Activated gamma-delta T cell treated with Interleukin-2 at 50 U/mL for 16 hours (primary cell): ENCODE measurements at regions not wholly inside any gene's neighbourhood (a gene's known extent, or its start where the extent isn't known, plus 50 kb on each side); places are given as distances from the start of the nearest gene placed in this dataset.

ENCODE experiments used
- DNase-seq: peaks from one replicate; pipeline ENCODE4 v3.0.0-alpha.2; 2020

DNA sequence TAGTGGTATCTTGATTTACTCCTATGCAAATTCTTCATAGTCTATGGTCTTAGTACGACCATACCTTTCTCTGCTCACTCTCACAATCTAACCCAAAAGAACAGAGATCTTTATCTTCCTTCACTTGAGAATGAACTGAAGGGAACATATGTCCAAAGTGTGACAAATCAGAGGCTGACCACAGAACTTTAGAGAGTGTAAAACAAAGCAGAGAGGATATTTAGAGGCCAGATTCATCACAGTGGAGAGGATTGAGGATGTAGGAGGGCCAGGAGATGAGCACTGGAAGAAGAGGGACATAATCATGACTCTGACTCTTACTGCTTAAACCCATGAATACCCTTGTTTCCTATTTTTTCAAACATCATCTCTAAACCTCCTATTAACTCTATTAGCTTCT is 935.3 kb upstream of the PHF14 start:
- no peak for DNase-seq

DNA sequence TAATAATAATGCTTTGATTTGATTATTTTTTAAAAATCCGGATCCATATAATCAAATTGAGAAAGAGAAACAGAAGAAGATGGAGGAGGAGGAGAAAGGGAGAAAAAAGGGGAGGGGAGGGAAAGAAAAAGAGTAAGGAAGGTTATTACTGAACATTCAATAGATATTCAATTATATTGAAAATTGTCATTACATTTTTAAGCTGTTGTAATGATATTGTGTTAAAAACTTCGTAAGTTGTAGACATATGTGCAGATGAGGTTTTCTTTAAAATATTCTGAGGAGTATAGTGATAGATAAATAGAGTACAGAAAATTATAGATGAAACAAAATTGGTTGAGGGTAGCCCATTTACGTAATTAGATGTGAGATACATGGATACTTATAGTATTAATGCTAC is 933.0 kb upstream of the PHF14 start:
- no peak for DNase-seq

- no peak for DNase-seq
Observed at GRCh38 chr7:10070899-10071298, 902.8 kb upstream of the PHF14 start.

GRCh38 chr7:10075866-10076265 is 897.8 kb upstream of the PHF14 start:
- no peak for DNase-seq

DNA sequence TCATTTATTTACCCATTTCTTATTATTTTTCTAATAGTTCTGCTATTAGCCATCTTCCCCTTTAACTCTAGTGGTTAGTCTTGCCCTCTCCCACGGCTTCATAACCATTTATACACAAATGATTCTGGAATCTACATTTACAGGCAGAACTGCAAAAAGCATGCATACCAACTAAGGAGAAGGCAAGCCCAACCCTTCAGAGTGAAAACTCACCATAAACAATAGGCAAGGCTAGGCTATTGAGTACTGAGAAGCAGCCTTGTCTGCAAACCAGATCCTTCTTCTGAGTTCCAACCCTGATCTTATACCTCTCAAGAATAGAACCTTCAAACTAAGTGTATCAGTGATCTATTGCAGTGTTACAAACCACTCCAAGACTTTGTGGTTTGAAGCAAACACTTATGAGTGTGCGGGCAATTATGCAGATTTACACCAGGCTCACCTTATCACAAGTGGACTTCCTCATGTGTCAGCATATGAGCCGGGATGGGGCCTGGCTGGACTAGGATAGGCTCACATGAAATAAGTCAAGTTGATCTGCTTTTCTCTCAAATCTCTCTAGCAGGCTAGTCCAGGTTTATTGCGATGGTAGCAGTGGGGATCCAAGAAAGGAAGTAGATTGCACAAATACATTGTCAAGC is 896.9 kb upstream of the PHF14 start:
- no peak for DNase-seq

- DNase-seq: no peak
Observed at GRCh38 chr7:10079572-10079971, 894.1 kb upstream of the PHF14 start.

DNA sequence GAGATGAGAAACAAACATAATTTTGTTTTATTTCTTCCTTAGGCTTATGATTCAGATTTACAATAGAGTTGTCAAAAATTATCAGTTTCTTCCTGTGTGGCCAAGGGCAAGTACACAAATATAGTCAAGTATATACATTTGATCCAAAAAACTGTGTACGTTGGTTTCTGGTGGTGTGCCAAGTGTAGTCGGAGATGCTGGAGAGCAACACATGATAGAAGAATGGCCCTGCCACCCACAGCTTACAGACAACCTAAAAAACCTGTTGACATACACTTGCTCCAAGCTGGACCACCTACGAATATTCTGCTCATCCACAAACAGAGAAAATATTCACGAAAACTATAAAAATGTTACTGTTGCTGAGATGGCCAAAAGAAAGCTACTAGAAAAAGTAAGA is 890.8 kb upstream of the PHF14 start:
- no peak for DNase-seq

- DNase-seq: no peak
Observed at GRCh38 chr7:10083766-10084165, 889.9 kb upstream of the PHF14 start.

DNA sequence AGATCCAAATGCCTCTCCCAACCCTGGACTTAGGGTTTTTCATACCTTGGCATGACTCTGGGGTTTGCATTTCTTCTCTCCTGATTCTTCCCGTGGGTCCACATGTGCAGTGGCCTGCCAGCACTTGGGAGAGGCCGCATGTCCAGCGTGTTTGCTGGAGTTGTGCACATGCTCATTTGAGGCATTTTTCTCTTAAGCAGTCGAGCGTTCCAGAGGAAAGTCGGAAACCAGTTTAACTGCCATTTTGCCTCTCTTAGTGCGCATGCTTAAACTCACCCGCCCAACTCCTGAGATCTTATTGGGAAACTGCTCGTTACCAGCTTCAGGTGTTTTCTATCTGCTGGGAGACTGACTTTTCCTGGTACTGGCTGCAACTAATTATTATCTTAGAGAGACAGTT is 888.4 kb upstream of the PHF14 start:
- no peak for DNase-seq

- no peak for DNase-seq
Observed at GRCh38 chr7:10100572-10100971, 873.1 kb upstream of the PHF14 start.

DNA sequence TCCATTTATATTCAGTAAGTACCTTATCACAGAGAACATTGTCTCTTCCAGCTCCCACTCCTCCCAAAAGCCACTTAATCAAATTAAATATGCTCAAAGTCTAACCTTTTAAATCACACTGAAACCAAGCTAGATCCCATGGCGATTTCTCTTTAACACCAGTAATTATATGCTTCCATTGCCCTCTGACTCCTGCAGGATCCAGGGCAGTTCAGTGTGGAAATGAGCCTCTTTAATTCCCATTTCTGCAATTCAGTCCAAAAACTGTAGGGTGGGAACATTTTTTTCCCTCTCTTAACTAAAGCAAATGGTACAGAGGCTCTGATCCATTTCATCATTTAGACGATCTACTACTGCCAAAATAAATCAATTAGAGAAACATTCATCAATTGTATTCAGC is 872.3 kb upstream of the PHF14 start:
- no peak for DNase-seq

DNA sequence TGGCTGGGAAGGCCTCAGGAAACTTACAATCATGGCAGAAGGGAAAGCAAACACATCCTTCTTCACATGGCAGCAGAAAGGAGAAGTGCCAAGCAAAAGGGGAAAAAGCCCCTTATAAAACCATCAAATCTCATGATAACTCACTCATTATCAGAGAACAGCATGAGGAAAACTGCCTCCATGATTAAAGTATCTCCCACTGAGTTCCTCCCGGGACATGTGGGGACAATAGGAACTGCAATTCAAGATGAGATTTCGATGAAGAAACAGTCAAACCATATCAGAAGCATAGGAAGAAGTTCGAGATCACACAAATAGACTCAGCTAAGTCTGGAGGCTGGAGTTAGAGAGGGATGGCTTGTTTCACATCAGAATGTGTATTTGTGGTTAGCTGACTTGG is 869.4 kb upstream of the PHF14 start:
- DNase-seq: no peak

DNA sequence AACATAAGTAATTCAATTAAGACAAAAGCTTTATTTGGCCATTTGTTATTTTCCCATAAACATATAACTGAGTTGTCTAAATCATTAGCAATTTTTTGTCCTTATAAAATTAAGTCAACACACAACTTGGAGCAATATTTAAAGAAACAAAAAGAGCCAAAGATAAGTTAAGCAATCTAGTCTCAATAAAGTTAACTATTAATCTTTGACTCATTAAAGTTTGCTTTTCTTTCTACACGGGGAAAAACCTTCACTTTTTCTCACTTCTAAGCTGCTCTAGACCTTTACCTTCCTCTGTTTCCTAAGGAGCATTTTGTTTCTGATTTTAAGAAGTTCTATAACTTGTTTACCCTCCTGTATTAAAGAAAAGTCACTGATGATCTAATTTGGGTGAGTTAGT is 867.1 kb upstream of the PHF14 start:
- DNase-seq: no peak

GRCh38 chr7:10116511-10116910 is 857.2 kb upstream of the PHF14 start:
- no peak for DNase-seq

GRCh38 chr7:10117815-10118214 is 855.9 kb upstream of the PHF14 start:
- no peak for DNase-seq

DNA sequence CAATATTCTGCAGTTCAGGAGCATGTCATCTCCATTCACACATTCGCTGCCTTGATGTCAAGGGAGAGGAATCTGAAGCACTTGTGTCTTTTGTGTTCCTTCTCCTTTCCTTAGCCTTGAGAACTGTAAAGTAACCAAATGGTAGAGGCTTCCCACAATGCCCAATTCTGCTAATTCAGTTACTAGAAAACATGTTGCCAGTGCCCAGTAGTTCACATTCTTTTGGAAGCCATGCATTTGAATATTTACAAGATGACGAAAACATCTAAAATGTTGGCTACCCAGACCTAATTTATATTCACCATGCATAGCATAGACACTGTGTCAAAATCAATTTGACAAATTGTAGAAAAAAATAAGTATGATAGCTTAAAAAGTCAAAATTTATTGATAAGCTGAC is 852.7 kb upstream of the PHF14 start:
- DNase-seq: no peak

DNA sequence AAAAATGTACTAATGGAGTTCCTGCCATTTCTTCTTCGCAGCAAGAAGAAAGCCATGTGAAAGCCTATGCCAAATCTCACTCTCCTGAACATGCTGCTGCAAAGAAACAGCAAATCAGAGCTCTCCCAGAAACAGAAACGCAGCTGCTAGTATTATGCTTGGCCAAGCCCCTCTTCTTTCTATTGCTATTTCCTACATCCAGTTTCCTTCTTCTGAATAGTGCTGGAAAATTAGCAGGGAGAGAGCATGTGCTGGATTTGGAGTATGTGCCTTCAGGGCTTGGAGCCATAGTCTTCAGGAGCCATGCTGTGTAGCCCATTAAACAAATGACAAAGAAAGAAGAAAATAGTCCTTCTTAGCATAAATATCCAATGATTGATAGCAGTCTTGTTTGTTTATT is 852.0 kb upstream of the PHF14 start:
- DNase-seq: no peak

GRCh38 chr7:10122551-10123100 is 851.0 kb upstream of the PHF14 start:
- no peak for DNase-seq

DNA sequence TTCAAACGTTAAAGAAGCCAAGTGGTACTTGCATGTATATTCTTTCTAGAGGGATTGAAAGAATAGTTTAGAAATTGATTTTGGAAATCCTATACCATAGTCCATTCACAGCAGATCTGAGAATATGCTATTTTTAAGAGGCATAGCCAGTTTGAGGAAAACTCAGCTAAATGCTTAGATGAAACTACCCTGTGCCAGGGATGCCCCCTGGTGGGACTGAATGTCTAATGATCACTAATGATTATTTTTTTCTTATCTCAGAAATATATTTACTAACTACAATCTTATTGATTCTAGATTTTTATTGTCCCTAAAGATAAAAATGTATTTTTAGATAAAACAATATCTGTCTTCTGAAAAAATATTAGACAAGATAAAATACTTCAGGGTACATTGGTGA is 844.9 kb upstream of the PHF14 start:
- DNase-seq: no peak

- DNase-seq: no peak
Observed at GRCh38 chr7:10138087-10138854, 835.4 kb upstream of the PHF14 start.

DNA sequence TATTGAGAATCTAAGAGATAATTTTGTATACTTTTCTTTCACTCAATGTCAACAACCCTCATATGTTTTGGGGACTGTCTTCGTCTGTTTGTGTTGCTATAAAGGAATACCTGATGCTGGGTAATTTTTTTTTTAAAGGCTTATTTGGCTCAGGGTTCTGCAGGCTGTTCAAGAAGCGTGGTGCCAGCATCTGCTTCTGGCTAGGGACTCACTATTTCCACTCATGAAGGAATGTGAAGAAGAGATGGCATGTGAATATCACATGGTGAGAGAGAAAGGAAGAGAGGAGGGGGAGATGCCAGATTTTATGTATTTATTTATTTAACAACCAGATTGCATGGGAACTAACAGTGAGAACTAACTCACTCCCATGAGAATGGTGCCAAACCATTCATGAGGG is 827.4 kb upstream of the PHF14 start:
- no peak for DNase-seq

- DNase-seq: no peak
Observed at GRCh38 chr7:10156972-10157371, 816.7 kb upstream of the PHF14 start.

DNA sequence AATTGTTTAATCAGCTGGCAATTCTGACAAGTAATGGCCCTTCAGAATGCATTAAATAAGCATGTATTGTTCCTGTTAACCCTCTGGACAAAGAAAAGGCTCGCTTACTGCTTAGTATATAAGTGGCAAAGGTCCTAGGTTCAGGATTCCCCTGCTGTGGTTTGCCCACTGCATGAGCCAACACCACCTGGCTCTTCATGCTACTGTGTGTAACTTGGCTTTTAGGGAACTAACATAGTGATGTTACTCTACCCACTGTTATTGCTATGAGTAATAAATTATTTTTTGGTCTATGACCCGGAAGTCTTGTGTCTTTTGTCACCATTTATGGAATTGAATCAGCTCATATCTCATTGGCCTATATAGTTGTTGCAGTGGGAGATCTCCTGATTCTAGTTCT is 791.7 kb upstream of the PHF14 start:
- no peak for DNase-seq

GRCh38 chr7:10192074-10192473 is 781.6 kb upstream of the PHF14 start:
- DNase-seq: no peak

DNA sequence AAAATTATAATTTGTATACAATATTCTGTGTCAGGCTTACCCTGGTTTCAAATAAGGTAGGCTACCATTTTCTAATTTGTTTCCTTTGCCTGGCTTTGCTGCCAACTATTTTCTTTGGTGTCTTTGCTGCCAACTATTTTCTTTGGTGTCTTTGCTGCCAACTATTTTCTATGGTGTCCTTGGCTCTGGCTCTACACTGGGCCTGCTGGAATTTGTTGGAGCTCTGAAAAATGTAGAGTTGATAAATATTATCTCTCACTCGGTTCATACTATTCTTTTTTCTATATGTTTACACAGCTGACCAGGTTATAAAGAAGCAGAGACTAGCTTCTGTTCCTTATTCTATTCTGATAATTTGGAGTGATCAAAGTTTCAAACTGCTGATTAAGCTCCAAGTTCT is 768.0 kb upstream of the PHF14 start:
- no peak for DNase-seq
